MM.1S (cell line): ENCODE measurements at regions not wholly inside any gene's neighbourhood (a gene's known extent, or its start where the extent isn't known, plus 50 kb on each side); places are given as distances from the start of the nearest gene placed in this dataset.

ENCODE experiments used
- CTCF ChIP-seq: fragments of 300-600 bp; sonication (generic); IDR thresholded peaks from 2 replicates; pipeline ENCODE4 v1.5.1; 2016; ENCODE audit warnings: antibody characterized with exemption, low read length, mixed read lengths
- EZH2 ChIP-seq: fragments of 300-600 bp; sonication (generic); optimal IDR thresholded peaks from 2 replicates; pipeline ENCODE3; 2017; ENCODE audit warnings: low read depth, mild to moderate bottlenecking, antibody characterized with exemption, low read length, mixed read lengths
- EZH2phosphoT487 ChIP-seq: fragments of 300-600 bp; sonication (generic); IDR thresholded peaks from 2 replicates; pipeline ENCODE4 v1.6.1; 2018; ENCODE audit warnings: antibody characterized with exemption, low read length

GRCh38 chr5:120999550-120999949 is 535.5 kb downstream of the PRR16 start:
- TF ChIP-seq CTCF (no peak), EZH2 (no peak), EZH2phosphoT487 (no peak)
